ENCODE measurements at regions not wholly inside any gene's neighbourhood (a gene's known extent, or its start where the extent isn't known, plus 50 kb on each side); places are given as distances from the start of the nearest gene placed in this dataset.
"Not testable (repeated sequence)": the region's sequence is repeated elsewhere in the genome, so short reads cannot be mapped to it uniquely, and the experiment has no call there.

DNA sequence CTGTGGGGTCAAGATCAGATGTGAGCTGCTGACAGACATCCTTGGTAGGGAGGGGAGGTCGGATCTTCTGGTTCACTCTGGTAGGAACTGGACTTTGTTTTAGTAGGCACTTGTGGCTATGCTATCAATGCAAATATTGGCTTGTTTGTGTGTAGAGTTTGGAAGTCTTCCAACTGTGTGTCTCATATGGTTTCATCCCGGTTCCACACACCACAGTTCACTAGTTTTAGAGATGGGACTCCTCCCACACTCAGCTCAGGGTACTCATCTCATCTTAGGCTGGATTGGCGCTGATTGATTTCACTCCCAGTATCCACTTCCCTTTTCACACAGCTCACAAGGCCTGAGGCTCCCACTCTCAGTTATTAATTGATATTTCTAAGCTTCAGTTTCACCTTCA, 161.3 kb downstream of the THBS2 start:
- TF ChIP-seq, protein P1, sequence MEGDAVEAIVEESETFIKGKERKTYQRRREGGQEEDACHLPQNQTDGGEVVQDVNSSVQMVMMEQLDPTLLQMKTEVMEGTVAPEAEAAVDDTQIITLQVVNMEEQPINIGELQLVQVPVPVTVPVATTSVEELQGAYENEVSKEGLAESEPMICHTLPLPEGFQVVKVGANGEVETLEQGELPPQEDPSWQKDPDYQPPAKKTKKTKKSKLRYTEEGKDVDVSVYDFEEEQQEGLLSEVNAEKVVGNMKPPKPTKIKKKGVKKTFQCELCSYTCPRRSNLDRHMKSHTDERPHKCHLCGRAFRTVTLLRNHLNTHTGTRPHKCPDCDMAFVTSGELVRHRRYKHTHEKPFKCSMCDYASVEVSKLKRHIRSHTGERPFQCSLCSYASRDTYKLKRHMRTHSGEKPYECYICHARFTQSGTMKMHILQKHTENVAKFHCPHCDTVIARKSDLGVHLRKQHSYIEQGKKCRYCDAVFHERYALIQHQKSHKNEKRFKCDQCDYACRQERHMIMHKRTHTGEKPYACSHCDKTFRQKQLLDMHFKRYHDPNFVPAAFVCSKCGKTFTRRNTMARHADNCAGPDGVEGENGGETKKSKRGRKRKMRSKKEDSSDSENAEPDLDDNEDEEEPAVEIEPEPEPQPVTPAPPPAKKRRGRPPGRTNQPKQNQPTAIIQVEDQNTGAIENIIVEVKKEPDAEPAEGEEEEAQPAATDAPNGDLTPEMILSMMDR (IDR thresholded peaks at IDR 0.05; ENCODE audit: control insufficient read depth, extremely low read depth, insufficient read depth): no peak
- peak; percentile 18 for DNase-seq (ENCODE audit: low read depth)
- H3K4me3 ChIP-seq (ENCODE audit: low read depth, low read length): no peak overlapping the region

DNA sequence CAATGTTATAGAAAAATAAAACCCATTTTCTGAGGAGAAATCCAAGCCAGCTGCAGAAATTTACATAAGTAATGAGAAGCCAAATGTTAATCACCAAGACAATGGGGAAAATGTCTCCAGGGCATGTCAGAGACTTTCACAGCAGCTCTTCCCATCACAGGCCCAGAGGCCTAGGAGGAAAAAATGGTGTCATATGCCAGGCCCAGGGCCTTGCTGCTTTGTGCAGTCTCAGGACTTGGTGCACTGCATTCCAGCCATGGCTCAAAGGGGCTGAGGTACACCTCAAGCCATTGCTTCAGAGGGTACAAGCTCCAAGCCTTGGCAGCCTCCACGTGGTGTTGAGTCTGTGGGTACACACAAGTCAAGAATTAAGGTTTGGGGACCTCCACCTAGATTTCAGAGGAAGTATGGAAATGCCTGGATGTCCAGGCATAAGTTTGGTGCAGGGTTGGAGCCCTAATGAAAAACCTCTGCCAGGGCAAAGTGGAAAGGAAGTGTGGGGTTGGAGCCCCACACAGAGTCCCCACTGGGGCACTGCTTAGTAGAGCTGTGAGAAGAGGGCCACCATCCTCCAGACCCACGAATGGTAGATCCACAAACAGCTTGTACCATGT, 163.0 kb downstream of the THBS2 start:
- H3K4me3 ChIP-seq (ENCODE audit: low read depth, low read length); DNase-seq (ENCODE audit: low read depth): not testable (repeated sequence)

DNA sequence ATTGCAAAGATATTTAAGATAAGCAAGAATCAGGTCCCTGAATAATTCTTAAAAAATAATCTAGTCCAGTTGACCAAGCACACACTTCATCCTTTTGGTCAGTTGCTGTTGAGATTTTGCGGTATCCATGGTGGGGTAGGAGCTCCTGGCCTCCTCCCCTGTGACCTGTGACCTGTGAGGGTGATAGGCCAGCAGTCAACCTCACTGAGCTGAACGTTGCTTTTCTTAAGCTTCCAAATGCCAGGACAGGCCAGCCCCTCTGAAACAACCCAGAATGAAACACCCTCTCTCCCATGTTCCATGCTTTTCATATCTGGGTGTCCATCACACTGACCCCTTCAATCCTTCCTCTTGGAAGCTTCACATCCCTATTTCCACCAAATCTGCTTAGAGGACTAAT, 164.9 kb downstream of the THBS2 start:
- H3K4me3 ChIP-seq (ENCODE audit: low read depth, low read length): no peak overlapping the region
- no peak for DNase-seq (ENCODE audit: low read depth)
- TF ChIP-seq, protein P1 (IDR thresholded peaks at IDR 0.05; ENCODE audit: control insufficient read depth, extremely low read depth, insufficient read depth): no peak

DNA sequence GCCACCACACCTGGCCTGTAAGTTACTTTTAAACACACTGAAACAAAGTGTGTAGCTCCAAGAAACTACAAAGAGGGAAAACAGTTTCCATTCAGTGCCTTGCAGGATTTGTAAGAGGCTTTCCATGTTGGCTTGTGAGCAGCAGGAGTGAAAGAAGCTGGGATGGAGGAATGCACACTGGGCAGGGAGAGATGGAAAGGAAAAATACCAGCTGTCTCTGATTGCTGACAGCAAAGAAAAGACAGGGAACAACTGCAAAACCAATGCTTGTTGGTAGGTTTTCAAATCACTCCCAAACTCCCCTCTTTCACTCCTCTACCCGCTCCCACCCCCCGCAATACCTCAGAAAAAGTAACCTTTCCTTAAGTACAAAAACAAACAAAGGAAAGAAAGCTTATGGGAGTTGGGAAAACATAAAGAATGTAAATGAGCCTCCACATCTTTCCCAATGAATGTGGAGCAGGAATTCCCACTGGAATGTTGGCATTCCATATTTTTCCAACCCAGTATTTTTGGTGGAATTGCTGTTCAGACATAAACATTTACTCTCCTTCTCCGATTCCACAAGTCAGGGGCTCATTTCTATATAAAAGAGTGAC, 166.1 kb downstream of the THBS2 start:
- TF ChIP-seq, protein P1 (IDR thresholded peaks at IDR 0.05; ENCODE audit: control insufficient read depth, extremely low read depth, insufficient read depth): no peak
- H3K4me3 ChIP-seq (ENCODE audit: low read depth, low read length): no peak overlapping the region
- DNase-seq (ENCODE audit: low read depth): no peak

DNA sequence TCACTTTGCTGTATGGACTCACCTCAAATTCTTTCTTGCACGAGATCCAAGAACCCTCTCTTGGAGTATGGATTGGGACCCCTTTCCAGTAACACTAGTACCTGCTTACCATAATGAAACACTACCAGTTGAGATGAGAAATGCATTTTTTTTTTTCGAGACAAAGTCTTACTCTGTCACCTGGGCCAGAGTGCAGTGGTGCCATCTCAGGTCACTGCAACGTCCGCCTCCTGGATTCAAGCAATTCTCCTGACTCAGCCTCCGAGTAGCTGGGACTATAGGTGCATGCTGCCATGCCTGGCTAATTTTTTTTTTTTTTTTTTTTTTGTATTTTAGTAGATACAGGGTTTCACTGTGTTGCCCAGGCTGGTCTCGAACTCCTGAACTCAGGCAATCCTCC, 167.0 kb downstream of the THBS2 start:
- not testable (repeated sequence) for DNase-seq (ENCODE audit: low read depth); H3K4me3 ChIP-seq (ENCODE audit: low read depth, low read length)

DNA sequence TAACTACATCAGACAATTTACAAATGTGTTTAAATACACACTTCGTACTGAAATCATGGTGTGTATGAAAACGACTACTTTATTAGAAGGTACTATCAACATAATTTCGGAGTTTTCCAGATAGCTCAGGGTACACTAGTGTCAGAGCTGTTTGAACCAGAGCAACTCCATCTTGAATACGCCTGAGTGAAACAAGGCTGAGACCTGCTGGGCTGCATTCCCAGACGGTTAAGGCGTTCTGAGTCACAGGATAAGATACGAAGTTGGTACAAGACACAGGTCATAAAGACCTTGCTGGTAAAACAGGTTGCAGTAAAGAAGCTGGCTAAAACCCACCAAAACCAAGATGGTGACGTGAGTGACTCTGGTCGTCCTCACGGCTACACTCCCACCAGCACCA, 167.6 kb downstream of the THBS2 start:
- TF ChIP-seq, protein P1 (IDR thresholded peaks at IDR 0.05; ENCODE audit: control insufficient read depth, extremely low read depth, insufficient read depth): no peak
- no peak overlapping the region for H3K4me3 ChIP-seq (ENCODE audit: low read depth, low read length)
- no peak for DNase-seq (ENCODE audit: low read depth)

DNA sequence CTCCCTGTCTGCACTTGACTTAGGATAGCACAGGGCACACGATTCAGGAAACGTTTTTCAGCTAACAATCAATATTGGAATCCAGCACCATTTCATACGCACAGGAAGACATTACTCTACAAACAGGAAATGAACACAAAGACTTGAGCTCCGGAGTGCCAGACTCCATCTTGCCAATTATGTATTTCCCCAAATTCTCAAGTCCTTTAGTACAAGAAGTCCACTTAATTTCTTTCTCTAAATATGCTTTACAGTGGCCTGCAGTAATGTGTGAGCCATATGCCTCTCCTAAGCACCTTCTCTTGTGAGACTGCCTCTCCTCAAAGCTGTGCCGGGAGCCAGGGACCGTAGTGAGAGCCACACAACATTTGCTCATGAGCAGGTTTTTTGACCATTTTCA, 168.2 kb downstream of the THBS2 start:
- TF ChIP-seq, protein P1 (IDR thresholded peaks at IDR 0.05; ENCODE audit: control insufficient read depth, extremely low read depth, insufficient read depth): no peak
- no peak for DNase-seq (ENCODE audit: low read depth)
- H3K4me3 ChIP-seq (ENCODE audit: low read depth, low read length): no peak overlapping the region

DNA sequence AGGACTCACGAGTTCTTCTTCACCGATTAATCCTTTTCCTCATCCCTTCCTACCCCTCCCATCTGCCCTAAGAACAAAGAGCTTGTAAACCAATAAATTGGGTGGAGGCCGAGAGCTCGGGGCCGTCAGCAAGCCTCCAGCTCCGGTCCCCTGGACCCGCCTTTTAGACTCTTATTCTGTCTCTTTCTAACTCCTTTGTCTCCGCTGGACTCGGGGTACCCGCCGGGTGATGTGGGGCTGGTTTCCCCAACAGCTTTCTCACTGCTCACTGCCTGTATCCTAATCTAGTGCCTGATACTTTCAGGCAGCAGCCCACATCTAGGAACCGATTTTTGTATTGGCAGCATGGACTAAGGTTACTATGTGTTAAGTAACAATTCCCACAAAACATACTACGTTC, 169.1 kb downstream of the THBS2 start:
- H3K4me3 ChIP-seq (ENCODE audit: low read depth, low read length); DNase-seq (ENCODE audit: low read depth): not testable (repeated sequence)

Measured in LNCaP clone FGC (cell line).